Coronary artery (tissue), 2 donors: ENCODE measurements at regions not wholly inside any gene's neighbourhood (a gene's known extent, or its start where the extent isn't known, plus 50 kb on each side); places are given as distances from the start of the nearest gene placed in this dataset.

Experiments used
- DNase-seq: peaks from one replicate; pipeline ENCODE4 v3.0.0-alpha.2; 2017; ENCODE audit warnings: low spot score
- H3K27ac ChIP-seq, 2 donors: fragments of 200-600 bp; sonication (generic); one replicate each; pipeline ENCODE4 v1.5.1; 2016 to 2019
- H3K4me3 ChIP-seq: fragments of 200-600 bp; sonication (generic); 2 replicates; pipeline ENCODE4 v1.5.1; 2016; ENCODE audit warnings: mild to moderate bottlenecking, moderate library complexity
- TF ChIP-seq, protein P1 (sequence below): fragments of 200-600 bp; sonication (generic); IDR thresholded peaks from one replicate; pipeline ENCODE4 v1.5.1; 2019; ENCODE audit warnings: antibody characterized with exemption

DNA sequence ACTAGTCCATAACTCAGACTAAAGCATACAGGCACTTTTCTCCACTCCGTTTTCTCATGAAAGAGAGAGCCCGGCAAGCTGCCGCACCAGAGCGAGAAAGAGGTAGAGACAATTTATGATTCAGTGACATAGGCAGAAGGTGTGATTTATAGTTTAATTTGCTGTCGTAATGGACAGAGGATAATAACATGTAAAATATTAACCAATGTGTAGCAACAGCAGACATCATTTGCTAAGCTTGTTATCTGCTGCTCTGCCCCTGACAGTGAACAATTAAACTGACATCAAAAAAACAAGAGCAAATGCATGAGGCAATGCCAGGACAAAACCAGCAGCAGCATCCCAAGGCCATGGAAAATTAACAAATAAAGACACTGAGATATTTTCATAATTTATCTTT, 214.0 kb downstream of the ATG4C start:
- DNase-seq, result no peak
- no peak overlapping the region for H3K27ac ChIP-seq
- no peak overlapping the region for H3K4me3 ChIP-seq
- TF ChIP-seq, protein P1, sequence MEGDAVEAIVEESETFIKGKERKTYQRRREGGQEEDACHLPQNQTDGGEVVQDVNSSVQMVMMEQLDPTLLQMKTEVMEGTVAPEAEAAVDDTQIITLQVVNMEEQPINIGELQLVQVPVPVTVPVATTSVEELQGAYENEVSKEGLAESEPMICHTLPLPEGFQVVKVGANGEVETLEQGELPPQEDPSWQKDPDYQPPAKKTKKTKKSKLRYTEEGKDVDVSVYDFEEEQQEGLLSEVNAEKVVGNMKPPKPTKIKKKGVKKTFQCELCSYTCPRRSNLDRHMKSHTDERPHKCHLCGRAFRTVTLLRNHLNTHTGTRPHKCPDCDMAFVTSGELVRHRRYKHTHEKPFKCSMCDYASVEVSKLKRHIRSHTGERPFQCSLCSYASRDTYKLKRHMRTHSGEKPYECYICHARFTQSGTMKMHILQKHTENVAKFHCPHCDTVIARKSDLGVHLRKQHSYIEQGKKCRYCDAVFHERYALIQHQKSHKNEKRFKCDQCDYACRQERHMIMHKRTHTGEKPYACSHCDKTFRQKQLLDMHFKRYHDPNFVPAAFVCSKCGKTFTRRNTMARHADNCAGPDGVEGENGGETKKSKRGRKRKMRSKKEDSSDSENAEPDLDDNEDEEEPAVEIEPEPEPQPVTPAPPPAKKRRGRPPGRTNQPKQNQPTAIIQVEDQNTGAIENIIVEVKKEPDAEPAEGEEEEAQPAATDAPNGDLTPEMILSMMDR, result no peak

DNA sequence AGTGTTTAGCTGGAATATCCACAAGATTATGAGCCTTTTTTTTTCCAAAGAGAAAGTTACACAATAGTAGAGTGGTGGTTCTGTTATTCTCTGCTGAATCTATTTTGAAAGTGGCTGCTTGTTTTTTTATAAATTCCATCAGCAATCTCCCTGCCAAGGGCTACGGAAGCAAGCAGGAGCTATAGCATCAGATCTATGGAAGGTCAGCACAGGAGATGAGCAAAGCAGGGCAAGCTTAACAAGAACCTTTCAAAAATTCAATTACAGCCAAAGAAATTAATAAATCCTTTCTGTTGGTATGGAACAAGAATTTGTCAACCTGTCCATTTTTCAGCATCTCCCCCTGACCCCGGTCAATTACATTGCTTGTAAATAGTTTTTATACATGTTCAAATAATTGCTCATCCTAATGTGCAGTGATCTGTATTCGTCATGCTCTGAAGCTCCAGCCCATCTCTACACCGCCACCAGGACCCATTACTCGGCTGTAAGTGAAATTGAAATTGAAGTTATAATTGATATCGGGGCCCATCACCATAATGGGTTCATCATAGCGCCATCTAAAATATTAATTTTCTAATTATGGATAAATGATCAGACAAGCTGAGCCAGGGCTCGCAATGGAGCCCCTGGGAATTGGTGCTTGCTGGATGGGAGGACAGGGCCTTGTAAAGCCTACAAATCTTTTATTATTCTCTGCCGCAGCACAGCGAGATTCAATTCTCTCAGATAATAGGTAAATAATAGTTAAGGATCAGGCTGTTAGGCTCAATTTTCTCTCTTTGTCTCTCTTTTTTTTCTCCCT, 215.1 kb downstream of the ATG4C start:
- Histone ChIP-seq H3K4me3 (no peak overlapping the region), H3K27ac (no peak overlapping the region)
- DNase-seq, result no peak
- TF ChIP-seq, protein P1, result no peak

DNA sequence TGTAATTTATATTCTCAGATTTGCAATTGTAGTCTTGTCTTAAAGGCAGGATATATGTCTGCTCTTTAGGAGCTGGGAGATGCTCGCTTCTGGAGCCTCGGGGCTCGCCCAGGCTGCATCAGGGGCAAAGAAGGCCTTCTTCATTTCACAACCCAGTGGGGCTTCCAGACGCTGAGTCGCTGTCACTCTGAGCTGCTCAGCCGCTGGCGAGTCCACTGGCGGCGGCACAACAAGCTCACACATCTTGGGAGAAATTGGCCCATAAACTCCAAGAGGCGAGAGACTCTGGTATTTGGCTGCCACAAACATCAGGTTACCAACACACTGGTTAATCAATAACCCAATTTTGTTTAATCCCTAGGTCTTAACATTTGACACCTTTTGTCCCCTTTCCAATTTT, 216.6 kb downstream of the ATG4C start:
- no peak for DNase-seq
- TF ChIP-seq, protein P1, result no peak
- Histone ChIP-seq H3K4me3 (no peak overlapping the region), H3K27ac (no peak overlapping the region)

DNA sequence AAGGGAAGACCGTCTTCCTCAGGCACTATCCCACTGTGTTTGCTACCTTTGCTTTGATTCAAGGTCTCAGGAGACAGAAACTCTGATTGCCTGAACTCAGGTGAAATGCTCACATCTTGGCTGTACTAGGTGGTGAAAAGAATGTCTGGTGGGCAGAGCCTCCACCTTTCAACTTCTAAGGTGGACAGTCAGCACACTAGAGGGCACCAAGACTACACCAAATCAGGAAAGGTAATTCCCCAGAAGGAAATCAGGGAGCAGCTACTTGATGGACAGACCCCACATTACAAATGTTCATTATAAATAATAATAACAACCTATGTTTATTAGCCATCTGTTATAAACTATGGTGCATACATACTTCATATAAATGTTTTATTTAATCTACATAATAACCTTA, 220.9 kb downstream of the ATG4C start:
- TF ChIP-seq, protein P1, result no peak
- no peak for DNase-seq
- no peak overlapping the region for H3K4me3 ChIP-seq
- no peak overlapping the region for H3K27ac ChIP-seq

DNA sequence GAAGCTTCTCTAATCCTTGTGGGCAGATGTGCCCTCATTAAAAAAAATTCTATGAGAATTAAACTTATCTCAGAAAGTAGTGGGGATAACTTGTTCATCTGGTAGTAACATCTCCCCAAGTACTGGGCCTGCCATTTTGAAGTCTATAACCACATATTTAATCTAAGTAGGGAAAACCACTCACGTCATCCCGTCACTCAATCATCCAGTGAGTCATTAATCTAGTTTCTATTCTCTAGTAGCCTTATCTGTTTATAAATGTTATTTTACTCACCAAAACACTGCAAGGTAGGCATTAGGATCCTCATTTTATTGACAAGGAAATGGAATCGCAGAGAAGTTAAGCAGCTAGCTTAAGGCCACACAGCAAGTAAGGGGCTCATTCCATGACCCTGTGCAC, 221.9 kb downstream of the ATG4C start:
- Histone ChIP-seq H3K27ac (no peak overlapping the region), H3K4me3 (no peak overlapping the region)
- DNase-seq, result no peak
- TF ChIP-seq, protein P1, result no peak

DNA sequence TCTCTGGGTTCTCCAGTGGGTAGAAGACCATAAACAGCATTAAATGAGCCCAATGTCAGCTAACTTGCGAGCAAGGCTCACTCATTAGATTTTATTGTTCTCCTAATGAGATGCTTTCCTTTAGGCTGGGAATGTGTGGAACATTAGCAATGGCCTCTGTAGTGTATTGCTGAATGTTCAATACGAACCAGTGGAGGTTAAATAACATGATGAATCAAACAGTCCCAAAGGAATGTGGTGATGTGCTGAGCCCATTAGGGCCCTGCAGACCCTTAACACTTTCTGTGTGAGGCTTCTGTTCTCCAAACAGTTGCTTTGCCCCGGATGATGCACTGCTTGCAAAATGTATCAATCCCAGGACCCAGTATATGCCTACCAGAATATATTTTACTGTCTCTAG, 225.5 kb downstream of the ATG4C start:
- DNase-seq, result no peak
- Histone ChIP-seq H3K27ac (no peak overlapping the region), H3K4me3 (no peak overlapping the region)
- TF ChIP-seq, protein P1, result no peak
